Mucosa of stomach (tissue), 1 donor: ENCODE measurements at regions not wholly inside any gene's neighbourhood (a gene's known extent, or its start where the extent isn't known, plus 50 kb on each side); places are given as distances from the start of the nearest gene placed in this dataset.

Experiments
- H3K27me3 ChIP-seq: one replicate; pipeline ENCODE4 v1.7.0; 2013; ENCODE audit warnings: mild to moderate bottlenecking, low read length; ENCODE audit not compliant: control insufficient read depth, insufficient read depth
- H3K36me3 ChIP-seq: one replicate; pipeline ENCODE4 v1.7.0; 2013; ENCODE audit warnings: low read length; ENCODE audit not compliant: control insufficient read depth, insufficient read depth
- H3K4me1 ChIP-seq: one replicate; pipeline ENCODE4 v1.7.0; 2013; ENCODE audit warnings: mild to moderate bottlenecking, low read length; ENCODE audit not compliant: control insufficient read depth, insufficient read depth
- H3K4me3 ChIP-seq: one replicate; pipeline ENCODE4 v1.7.0; 2013; ENCODE audit warnings: low read length
- H3K9ac ChIP-seq: one replicate; pipeline ENCODE4 v1.7.0; 2013; ENCODE audit warnings: mild to moderate bottlenecking, low read length, moderate library complexity
- H3K9me3 ChIP-seq: one replicate; pipeline ENCODE4 v1.7.0; 2013; ENCODE audit warnings: mild to moderate bottlenecking, low read length, moderate library complexity; ENCODE audit not compliant: control insufficient read depth
- donor health status: Pancreatic carcinoma.

GRCh38 chr21:16372586-16372985 is 642.8 kb downstream of the USP25 start:
- H3K4me3 ChIP-seq: no peak overlapping the region
- no peaks in the 10 kb centered on the region for H3K36me3 ChIP-seq
- H3K9me3 ChIP-seq: no peaks in the 10 kb centered on the region
- H3K4me1 ChIP-seq: no peaks in the 10 kb centered on the region
- no peak overlapping the region for H3K9ac ChIP-seq
- no peaks in the 10 kb centered on the region for H3K27me3 ChIP-seq

GRCh38 chr21:16376673-16377072 is 646.9 kb downstream of the USP25 start:
- Histone ChIP-seq H3K4me1 (no peaks in the 10 kb centered on the region), H3K27me3 (no peaks in the 10 kb centered on the region)

GRCh38 chr21:16377120-16377658 is 647.4 kb downstream of the USP25 start:
- Histone ChIP-seq H3K4me3 (no peak overlapping the region), H3K4me1 (no peaks in the 10 kb centered on the region), H3K36me3 (no peaks in the 10 kb centered on the region), H3K27me3 (no peaks in the 10 kb centered on the region), H3K9me3 (no peaks in the 10 kb centered on the region), H3K9ac (no peak overlapping the region)

More at GRCh38 chr21:16376673-16377072, 646.9 kb downstream of the USP25 start:
- H3K9ac ChIP-seq: no peak overlapping the region
- H3K36me3 ChIP-seq: no peaks in the 10 kb centered on the region
- H3K9me3 ChIP-seq: no peaks in the 10 kb centered on the region
- H3K4me3 ChIP-seq: no peak overlapping the region

GRCh38 chr21:16377857-16378256 is 648.1 kb downstream of the USP25 start:
- no peaks in the 10 kb centered on the region for H3K4me1 ChIP-seq
- H3K4me3 ChIP-seq: no peak overlapping the region
- no peaks in the 10 kb centered on the region for H3K36me3 ChIP-seq
- H3K27me3 ChIP-seq: no peaks in the 10 kb centered on the region
- no peak overlapping the region for H3K9ac ChIP-seq
- no peaks in the 10 kb centered on the region for H3K9me3 ChIP-seq

GRCh38 chr21:16378525-16378924 is 648.7 kb downstream of the USP25 start:
- Histone ChIP-seq H3K9ac (no peak overlapping the region), H3K27me3 (no peaks in the 10 kb centered on the region), H3K36me3 (no peaks in the 10 kb centered on the region), H3K4me1 (no peaks in the 10 kb centered on the region), H3K4me3 (no peak overlapping the region), H3K9me3 (no peaks in the 10 kb centered on the region)

GRCh38 chr21:16388291-16388690 is 658.5 kb downstream of the USP25 start:
- no peak overlapping the region for H3K9ac ChIP-seq
- no peaks in the 10 kb centered on the region for H3K36me3 ChIP-seq
- no peaks in the 10 kb centered on the region for H3K27me3 ChIP-seq
- H3K4me1 ChIP-seq: no peaks in the 10 kb centered on the region
- no peaks in the 10 kb centered on the region for H3K9me3 ChIP-seq
- no peak overlapping the region for H3K4me3 ChIP-seq

GRCh38 chr21:16388911-16389560 is 659.3 kb downstream of the USP25 start:
- H3K36me3 ChIP-seq: no peaks in the 10 kb centered on the region
- H3K4me1 ChIP-seq: no peaks in the 10 kb centered on the region
- H3K27me3 ChIP-seq: no peaks in the 10 kb centered on the region
- no peaks in the 10 kb centered on the region for H3K9me3 ChIP-seq
- no peak overlapping the region for H3K9ac ChIP-seq
- H3K4me3 ChIP-seq: no peak overlapping the region

- H3K36me3 ChIP-seq: no peaks in the 10 kb centered on the region
- no peaks in the 10 kb centered on the region for H3K4me1 ChIP-seq
- no peaks in the 10 kb centered on the region for H3K27me3 ChIP-seq
- no peak overlapping the region for H3K9ac ChIP-seq
- no peaks in the 10 kb centered on the region for H3K9me3 ChIP-seq
- no peak overlapping the region for H3K4me3 ChIP-seq
Observed at GRCh38 chr21:16389643-16390042, 659.9 kb downstream of the USP25 start.

- H3K9me3 ChIP-seq: no peaks in the 10 kb centered on the region
- H3K4me3 ChIP-seq: no peak overlapping the region
- no peaks in the 10 kb centered on the region for H3K27me3 ChIP-seq
- H3K4me1 ChIP-seq: no peaks in the 10 kb centered on the region
- no peak overlapping the region for H3K9ac ChIP-seq
- no peaks in the 10 kb centered on the region for H3K36me3 ChIP-seq
Observed at GRCh38 chr21:16395285-16395684, 665.5 kb downstream of the USP25 start.

GRCh38 chr21:16402752-16403151 is 673.0 kb downstream of the USP25 start:
- Histone ChIP-seq H3K9me3 (no peaks in the 10 kb centered on the region), H3K9ac (no peak overlapping the region), H3K4me1 (no peaks in the 10 kb centered on the region), H3K4me3 (no peak overlapping the region), H3K27me3 (no peaks in the 10 kb centered on the region), H3K36me3 (no peaks in the 10 kb centered on the region)

- H3K9me3 ChIP-seq: no peaks in the 10 kb centered on the region
- no peak overlapping the region for H3K4me3 ChIP-seq
- H3K27me3 ChIP-seq: no peaks in the 10 kb centered on the region
- no peaks in the 10 kb centered on the region for H3K36me3 ChIP-seq
- H3K4me1 ChIP-seq: no peaks in the 10 kb centered on the region
- no peak overlapping the region for H3K9ac ChIP-seq
Observed at GRCh38 chr21:16404776-16405175, 675.0 kb downstream of the USP25 start.

- H3K9me3 ChIP-seq: no peaks in the 10 kb centered on the region
- no peaks in the 10 kb centered on the region for H3K4me1 ChIP-seq
- no peaks in the 10 kb centered on the region for H3K27me3 ChIP-seq
- no peak overlapping the region for H3K9ac ChIP-seq
- no peak overlapping the region for H3K4me3 ChIP-seq
- H3K36me3 ChIP-seq: no peaks in the 10 kb centered on the region
Observed at GRCh38 chr21:16406355-16406754, 676.6 kb downstream of the USP25 start.
